Stimulated activated CD4-positive, alpha-beta T cell treated with anti-CD3 and anti-CD28 coated beads, Interleukin-1b, Interleukin-23, amount 100 ng/mL, for 48 hours (primary cell): ENCODE measurements at regions not wholly inside any gene's neighbourhood (a gene's known extent, or its start where the extent isn't known, plus 50 kb on each side); places are given as distances from the start of the nearest gene placed in this dataset.
"Not testable (repeated sequence)": the region's sequence is repeated elsewhere in the genome, so short reads cannot be mapped to it uniquely, and the experiment has no call there.

ENCODE experiments used
- DNase-seq: peaks from one replicate; pipeline ENCODE4 v3.0.0-alpha.2; 2020

DNA sequence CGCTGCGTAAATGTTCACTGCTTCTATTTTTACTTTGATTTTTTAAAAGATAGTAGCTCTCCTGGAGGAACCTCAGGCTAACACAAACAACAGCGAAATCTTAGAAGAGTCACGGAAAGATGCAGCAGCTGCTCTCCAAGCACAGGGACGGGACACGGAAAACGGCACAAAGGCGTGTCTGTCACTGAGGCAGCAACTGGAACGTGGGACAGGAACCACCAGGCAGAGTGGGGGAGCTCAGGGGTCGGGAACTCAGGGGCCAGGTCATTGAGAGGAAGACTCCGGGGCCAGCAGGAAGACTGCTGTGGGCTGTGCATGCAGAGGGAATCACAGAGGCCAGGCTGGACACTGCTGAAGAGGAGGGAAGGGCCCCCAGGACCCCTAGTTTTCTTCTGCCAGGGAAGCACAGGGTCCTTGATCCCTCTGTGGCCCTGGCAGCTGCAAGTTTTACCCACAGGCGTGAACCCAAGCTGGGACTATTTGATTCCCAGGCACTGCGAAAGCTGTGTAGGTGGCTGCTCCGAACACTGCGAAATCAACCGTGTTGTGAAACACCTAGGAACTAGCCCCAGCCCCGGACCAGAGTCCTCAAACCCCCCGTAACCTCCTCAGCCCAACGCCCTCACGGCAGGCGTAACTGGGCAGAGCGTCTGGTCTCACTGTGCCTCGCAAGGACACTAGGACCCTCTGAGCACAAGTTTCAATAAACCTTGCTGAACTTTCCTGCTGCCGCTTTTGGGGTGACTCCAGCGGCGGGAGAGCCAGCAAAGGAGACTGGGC lies 263.0 kb downstream of the EIPR1 start:
- no peak for DNase-seq

DNA sequence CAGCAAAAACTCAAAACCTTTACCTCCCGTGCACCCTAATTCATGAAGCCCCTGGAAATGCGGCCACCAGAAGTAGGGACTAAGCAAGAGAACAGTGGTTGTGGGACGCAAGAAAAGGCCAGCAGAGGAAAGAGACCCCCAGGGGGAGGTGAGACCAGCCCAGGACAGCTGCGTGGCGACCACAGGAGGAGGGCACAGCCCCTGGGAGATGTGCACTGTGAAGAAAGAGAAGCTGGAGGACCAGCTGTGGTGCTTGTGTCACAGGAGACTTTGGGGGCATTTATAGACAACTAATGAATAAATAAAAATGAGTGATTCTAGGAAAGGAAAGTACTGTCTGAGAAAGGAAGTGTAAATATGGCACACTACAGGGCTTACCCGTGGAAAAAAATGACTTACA lies 263.8 kb downstream of the EIPR1 start:
- no peak for DNase-seq

DNA sequence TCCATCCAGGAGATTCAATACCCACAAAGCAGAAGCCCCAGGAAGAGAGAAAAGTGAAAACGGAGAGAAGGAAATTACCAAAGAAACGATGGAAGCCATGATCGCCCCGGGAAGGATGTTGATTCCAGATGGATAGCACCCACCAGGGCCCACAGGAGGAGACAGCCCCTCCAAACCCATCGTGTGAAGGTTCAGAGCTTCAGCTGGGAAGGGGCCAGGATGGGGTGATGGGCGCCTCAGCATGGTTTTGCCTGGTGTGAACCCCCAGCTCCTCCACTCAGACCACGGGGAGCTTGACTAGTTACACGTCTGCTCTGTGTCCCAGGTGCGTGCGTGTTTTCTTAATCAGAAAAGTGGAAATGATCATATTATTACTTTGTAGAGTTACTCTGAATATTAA lies 264.5 kb downstream of the EIPR1 start:
- DNase-seq: no peak

DNA sequence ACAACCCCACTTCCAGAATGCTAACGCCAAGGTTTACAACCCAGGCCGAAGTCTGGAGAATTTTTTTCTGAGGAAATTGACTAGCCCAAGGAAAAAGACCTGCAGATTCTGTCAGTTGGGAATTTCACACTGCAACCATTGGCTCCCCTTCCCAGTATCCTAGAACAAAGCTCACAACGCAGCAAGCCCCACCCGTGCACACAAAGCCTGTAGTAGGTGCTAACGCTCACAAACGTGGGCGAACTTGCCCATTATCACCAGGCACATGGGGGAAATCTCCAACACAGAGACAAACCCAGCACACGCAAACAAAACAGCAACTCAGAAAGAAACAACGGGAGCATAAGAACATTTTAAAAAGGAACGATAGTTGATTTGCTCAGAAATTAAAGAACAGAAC lies 265.1 kb downstream of the EIPR1 start:
- DNase-seq: no peak

DNA sequence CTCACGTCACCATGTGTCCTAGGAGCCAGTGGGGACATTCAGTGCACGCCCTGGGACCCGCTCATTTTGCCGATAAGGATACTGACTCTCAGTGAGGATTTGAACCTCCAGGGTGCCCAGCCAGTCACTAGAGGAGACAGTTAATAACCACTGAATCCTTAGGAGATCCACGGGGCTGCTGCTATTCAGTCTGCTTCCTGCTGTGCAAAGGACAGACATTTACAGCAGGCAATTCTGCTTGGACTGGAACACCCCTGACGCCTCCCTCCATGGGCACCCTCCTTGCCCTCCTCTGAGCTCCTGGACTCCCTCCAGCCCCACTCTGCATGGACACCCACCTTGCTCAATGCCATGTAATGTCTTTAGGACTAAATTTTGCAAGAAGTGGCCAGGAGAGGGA lies 265.5 kb downstream of the EIPR1 start:
- DNase-seq: no peak

DNA sequence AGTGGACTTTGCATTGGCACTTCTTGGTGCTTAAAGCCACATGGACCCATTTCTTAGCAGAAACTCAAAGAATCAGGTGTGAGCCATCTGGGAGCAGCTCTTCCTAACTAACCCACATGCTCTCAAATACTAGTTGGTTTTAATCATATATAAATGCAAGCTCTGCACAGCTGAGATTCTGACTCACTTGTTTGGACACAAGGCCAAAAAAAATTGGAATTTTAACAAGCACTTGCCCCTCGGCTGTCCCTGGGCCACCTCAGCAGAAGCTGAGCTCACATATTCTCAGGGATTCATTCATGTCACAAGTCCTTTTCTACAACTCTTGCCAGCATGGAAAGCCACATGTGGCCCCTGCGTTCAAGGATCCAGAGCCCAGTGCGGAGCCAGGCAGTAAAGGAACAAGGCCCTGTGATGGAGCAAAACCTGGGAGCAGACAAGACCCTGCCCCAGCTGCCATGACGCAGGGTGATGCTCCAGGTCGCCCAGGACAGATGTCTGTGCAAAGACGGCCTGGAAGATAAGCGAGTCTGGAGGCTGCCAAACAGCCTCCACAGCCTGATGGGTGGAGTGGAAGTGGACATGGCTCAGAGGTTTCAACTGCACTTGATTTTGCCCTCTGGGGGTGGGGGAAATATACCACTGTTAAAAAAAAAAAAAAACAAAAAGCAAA lies 266.5 kb downstream of the EIPR1 start:
- DNase-seq: no peak

DNA sequence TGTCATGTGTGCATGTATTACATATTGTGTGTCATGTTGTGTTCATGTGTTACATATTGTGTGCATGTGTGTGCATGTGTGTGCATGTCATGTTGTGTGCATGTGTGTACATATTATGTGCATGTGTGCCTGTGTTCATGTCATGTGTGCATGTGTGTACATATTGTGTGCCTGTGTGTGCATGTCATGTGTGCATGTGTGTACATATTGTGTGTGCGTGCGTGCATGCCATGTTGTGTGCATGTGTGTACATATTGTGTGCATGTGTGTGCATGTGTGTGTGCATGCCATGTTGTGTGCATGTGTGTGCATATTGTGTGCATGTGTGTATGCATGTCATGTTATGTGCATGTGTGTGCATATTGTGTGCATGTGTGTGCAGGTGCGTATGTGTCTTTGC lies 267.1 kb downstream of the EIPR1 start:
- DNase-seq: no peak

DNA sequence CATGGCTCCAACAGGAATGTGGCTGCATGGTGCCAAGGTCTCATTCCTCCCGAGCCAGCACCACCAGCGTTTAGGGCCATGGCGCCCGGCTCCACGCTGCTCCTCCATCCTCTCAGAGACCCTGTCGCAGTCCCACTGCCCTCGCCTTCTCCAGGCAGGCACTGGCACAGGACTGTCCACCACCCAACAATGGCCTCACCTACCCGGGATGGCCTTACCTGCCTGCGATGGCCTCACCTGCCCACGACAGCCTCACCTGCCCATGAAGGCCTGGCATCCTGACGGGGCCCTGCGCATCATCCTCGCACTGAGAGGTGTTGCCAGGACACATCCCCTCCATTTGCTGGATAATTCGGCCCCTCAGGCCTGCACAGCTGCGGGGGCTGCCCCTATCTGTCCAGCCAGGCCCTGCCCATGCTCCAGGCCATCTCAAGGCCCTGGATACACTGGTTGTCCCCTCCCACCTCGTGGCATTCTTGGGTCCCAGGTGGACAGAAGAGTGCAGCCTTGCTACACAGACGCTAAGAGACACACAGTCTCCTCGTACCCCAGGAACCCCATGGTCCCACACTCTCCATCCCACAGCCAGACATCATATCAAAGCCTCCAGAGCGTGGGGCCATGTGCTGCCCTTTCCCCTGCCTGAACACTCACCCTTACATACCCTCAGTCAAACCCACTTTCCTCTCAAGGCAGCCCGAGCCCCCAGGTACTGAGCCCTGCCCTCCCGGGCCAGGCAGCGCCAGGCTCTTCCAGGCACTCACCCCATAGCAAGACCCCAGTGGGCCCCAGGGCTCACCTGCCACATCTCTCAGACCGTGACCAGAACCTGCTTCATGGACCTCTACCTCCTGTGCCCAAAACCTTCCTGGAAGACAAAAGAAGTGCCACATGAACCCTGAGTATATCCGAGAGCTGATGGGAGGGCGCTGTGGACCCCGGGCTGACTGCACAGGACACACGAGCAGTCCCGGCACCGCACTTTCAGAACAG lies 268.6 kb downstream of the EIPR1 start:
- no peak for DNase-seq

DNA sequence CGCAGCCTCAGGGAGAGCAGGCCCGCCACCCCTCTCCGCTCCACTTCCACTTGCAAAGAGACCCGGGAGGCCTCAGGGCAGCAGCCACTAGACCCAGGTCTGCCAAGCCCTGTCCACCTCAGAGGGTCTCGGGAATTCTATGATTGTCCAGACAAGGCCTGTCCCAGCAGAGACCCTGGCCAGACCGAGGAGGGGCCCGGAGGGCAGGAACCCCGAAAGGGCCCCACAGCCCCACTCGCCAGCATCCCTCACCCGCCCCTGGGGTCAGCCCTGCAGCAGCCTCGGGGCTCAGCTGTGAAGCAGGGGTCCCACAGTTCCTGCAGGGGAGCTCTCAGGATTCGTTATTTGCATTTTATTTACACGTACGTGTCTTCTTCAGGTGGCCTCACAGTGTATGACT lies 269.5 kb downstream of the EIPR1 start:
- no peak for DNase-seq

DNA sequence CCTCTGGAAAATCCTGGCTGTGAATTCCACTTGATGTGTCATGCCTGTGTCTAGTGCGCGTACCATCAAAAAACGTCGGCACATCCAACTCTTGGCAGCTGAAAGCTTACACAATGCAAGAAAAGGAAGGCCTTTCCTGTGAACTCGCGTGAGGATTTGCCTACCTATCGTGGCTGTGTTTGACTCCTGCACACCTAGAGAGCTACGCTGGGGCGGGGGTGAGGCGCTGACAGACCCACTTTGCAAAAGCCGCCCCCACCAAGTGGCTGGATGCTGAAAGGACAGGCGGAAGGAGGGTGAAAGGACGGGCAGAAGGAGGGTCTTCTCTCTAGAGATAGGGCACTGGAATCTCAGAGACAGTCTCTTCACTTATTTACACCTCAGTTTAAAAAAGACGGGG lies 270.1 kb downstream of the EIPR1 start:
- no peak for DNase-seq

DNA sequence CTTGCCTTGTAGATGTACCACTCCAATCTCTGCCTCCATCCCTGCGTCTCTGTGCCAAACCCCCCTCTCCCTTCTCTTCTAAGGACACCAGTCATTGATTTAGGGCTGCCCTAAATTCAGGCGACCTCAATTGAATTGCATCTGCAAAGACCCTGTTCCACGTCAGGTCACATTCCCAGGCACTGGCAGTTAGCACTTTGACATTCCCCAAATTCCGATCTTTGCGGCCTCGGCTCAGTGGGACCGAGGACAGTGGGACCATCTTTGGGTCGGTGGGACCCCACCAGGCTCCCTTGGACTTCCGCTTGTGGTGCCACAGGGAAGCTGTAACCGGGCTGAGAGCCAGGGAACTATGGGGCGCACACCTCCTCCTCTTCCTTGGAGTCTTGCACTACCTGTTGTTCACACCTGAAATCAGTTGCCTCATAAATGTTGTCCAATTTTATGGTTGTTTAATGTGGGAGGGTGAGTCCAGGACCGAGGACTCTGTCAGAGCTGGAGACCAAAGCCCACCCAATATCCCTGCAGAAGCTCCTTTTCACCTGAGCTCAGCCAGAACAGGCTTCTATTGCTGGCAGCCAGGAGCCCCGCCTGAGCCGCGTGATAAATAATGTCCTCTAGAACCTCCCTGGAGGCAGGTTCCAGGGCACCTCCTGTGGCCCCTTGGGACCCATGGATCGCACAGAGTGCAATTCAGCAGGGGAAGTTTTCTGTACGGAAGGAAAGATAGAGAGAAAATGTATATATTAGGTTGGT lies 271.6 kb downstream of the EIPR1 start:
- no peak for DNase-seq

DNA sequence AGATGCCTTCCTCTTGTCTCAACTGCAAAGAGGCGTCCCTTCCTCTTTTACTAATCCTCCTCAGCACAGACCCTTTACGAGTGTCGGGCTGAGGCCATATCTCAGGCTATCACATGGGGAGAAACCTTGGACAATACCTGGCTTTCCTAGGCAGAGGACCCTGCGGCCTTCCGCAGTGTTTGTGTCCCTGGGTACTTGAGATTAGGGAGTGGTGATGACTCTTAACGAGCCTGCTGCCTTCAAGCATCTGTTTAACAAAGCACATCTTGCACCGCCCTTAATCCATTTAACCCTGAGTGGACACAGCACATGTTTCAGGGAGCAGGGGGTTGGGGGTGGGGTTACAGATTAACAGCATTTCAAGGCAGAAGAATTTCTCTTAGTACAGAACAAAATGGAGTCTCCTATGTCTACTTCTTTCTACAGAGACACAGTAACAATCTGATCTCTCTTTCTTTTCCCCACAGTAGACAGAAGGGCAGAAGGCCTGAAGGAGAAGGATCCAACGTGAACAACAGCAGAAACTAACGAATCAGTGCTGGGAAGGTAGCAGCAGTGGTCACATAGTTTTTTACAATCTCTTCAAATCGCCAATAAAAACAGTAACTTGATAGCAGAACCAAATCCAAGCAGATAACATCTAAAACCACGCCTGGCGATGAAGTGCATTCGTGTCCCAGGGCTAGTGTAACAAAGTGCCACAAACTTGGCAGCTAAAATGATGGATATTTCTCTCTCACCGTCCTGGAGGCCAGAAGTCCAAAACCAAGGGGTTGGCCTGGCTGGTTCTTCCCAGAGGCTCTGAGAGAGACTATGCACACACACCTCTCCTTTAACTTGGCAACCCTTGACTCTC lies 272.4 kb downstream of the EIPR1 start:
- not testable (repeated sequence) for DNase-seq

DNA sequence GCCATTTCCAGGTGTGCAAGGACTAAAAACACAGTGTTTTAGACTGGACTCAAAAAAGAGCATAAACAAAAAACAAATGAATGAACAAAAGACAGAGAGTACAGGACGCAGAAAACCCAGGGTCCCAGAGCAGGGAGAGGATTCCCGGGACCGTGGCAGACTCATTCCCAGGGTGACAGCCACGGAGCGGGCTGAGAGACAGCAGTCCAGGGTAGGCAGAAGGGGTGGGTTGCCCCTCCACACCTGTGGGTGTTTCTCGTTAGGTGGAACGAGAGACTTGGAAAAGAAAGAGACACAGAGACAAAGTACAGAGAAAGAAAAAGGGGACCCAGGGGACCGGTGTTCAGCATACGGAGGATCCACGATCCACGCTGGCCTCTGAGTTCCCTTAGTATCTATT lies 273.4 kb downstream of the EIPR1 start:
- DNase-seq: no peak

DNA sequence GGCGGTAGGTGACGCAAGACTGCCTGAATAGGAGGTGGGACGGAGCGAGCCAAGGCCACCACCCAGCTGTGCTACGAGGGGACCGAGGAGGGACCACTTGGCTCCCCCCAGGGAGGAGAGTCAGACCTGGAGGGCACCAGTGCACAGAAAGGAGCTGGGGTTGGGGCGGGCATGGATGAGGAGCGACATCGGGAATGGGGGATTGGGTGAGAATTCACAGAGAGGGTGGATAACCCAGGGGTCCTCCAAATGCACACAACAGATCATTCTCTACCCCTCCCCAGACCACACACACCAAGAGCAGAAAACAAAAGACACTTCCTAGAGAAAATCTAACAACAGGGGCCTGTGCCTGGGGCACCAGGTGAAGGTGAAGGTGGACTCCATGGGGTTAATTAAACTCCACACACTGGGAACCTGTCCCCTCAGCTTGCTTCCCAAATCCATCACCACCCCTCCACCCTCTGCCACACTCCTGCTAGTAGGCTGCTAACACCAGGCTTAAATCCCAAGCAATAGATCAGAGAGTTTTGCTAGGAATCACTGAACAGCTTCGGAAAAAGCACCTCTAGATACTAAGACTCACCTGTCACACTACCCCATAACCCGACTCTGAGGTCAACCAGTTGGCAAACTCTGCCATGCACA lies 274.6 kb downstream of the EIPR1 start:
- no peak for DNase-seq

DNA sequence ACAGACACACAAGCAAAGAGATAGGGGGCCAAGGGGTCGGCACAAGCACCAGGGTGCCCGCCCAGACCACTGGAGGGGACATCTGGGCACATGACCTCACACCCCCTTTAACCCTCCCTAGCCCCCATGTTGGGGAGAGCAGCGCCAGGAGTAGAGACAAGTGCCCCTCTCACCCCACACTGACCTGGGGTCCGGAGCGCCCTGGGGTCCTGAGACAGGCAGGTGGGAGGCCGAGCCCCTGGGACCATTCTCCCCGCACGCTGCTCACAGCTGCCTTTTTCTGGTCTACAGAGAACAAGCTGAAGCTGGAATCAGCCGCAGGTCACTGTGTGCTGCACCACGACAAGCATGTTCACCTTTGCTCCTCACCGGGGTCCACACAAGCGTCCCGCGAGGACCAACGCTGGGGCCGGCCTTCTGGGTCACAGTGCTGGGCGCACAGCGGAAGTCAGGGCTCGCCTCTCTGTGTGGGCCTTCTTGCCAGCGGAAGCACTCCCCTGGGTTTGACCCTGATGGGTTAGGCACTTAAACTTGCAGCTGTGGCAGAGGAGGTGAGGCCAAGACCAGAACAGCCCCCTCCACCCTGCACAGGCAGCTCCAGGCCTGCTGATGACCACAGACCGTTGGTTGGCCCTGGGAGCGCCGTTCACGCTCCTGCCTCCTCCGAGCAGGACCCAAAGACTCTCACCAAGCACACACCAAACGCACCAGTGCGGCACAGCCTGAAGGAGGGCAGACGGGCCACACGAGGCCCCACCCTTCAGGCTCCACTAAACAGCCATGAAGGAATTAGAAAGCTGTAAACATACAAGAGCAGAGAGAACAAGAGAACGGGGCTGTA lies 275.3 kb downstream of the EIPR1 start:
- DNase-seq: no peak

DNA sequence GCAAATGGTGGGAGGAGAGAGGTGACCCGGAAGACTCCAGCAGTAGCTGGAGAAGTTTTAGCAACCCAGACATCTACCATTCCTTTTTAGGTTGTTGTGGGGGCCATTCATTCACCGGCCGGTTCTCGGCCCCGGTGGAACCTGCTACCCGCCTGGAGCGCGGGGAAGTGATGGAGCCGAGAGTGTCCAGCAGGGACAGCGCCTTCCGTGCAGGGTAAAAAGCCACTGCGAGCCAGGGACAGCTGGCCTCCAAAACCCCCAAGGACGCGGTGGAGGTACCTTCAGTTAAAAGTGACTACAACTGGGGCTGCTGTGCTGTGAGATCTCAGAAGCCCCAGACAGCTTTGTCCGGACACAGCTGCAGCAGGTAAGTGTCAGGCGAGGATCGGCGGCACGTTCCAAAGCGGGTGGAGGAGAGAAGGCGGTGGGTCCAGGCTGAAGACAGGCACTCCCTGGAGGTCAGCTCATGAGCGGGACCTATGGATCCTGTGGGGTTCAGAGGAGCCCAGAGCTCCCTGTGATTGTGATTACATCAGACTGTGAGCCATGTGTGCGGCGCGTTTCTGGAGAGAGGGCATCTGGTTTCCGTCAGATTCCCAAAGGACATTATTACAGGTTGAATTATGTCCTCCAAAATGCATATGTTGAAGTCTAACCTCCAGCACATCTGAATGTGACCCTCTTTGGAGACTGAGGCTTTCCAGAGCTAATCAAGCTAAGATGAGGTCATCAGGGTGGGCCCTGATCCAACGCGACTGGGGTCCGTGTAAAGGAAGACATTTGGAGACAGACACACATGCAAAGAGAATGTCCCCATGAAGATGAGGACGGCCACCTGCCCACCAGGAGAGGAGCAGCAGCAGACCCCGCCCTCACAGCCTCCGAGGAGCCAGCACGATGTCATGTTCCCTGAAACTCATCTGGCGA lies 276.3 kb downstream of the EIPR1 start:
- DNase-seq: no peak

DNA sequence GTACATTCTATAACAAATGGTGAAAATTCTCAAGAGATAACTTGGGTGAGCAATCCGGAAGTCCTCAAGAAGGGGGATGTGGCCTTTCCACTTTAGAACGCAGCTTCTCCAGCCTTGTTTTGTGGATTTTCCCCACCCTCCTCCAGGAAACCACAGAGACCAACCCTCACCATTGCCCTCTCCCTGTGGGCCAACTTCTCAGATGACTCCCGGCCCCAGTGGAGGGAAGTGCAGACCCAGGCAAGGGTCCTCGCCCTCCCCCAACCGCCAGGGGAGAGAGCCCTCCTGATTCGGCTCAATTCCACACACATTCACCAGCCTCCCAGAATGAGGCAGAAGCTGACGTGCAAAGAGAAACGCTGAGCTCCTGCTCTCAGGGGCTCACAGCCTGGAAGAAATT lies 277.2 kb downstream of the EIPR1 start:
- no peak for DNase-seq

DNA sequence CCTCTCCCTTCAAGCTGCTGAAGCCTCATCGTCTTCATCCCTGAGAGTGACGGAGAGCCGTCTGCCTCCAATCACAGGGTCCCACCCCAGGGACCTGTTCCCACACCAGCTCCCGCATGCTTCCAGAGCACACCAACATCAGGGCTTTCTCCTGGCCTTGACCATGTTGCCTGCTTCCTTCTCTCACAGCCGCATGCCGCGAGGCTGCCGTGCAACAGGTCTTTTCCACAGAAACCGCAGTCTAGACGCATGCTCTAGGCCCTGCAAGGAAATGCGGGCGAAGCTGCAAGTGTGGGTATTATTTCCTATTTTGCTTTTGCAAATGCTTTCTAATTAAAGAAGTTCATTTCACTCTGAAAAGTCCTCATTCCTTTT lies 277.8 kb downstream of the EIPR1 start:
- DNase-seq: no peak
